Liver (tissue), 7 donors: ENCODE measurements at regions not wholly inside any gene's neighbourhood (a gene's known extent, or its start where the extent isn't known, plus 50 kb on each side); places are given as distances from the start of the nearest gene placed in this dataset.
"Not testable (repeated sequence)": the region's sequence is repeated elsewhere in the genome, so short reads cannot be mapped to it uniquely, and the experiment has no call there.

Experiments
- DNase-seq: peaks from one replicate; pipeline ENCODE4 v3.0.0-alpha.2; 2017; ENCODE audit warnings: low spot score
- H3K27ac ChIP-seq, 2 donors: one replicate each; pipeline ENCODE4 v1.7.0; 2013; ENCODE audit warnings: inconsistent platforms in 2 of 2, low read length in 2 of 2, control low read depth in 1 of 2, low read depth in 1 of 2, mild to moderate bottlenecking in 1 of 2
- H3K27me3 ChIP-seq, 4 donors: one replicate each; pipeline versions ENCODE4 v1.6.1 to v1.7.0; 2013; ENCODE audit warnings: low read length in 3 of 4, inconsistent platforms in 1 of 4, mild to moderate bottlenecking in 1 of 4, moderate library complexity in 1 of 4; ENCODE audit not compliant: control insufficient read depth in 4 of 4, insufficient read depth in 4 of 4
- H3K36me3 ChIP-seq, 4 donors: one replicate each; pipeline versions ENCODE4 v1.6.1 to v1.7.0; 2013; ENCODE audit warnings: low read length in 3 of 4, mild to moderate bottlenecking in 3 of 4, low read depth in 1 of 4, moderate library complexity in 1 of 4; ENCODE audit not compliant: control insufficient read depth in 4 of 4, insufficient read depth in 3 of 4
- H3K4me1 ChIP-seq, 4 donors: one replicate each; pipeline versions ENCODE4 v1.6.1 to v1.7.0; 2013; ENCODE audit warnings: low read length in 3 of 4, mild to moderate bottlenecking in 3 of 4, moderate library complexity in 1 of 4; ENCODE audit not compliant: control insufficient read depth in 4 of 4, insufficient read depth in 4 of 4
- H3K4me3 ChIP-seq, 3 donors: one replicate each; pipeline versions ENCODE4 v1.6.1 to v1.7.0; 2013; ENCODE audit warnings: low read length in 3 of 3, control low read depth in 1 of 3, low read depth in 1 of 3, mild to moderate bottlenecking in 1 of 3
- H3K9ac ChIP-seq, 2 donors: one replicate each; pipeline ENCODE4 v1.7.0; 2013; ENCODE audit warnings: low read length in 2 of 2, mild to moderate bottlenecking in 2 of 2, moderate library complexity in 2 of 2, control low read depth in 1 of 2, low read depth in 1 of 2
- H3K9me3 ChIP-seq, 4 donors: one replicate each; pipeline versions ENCODE4 v1.6.1 to v1.7.0; 2013; ENCODE audit warnings: low read length in 3 of 4; ENCODE audit not compliant: control insufficient read depth in 4 of 4
- YY1 ChIP-seq: IDR thresholded peaks from 2 replicates; pipeline ENCODE4 v1.6.1; 2016; ENCODE audit warnings: antibody characterized with exemption, mild to moderate bottlenecking
- WGBS: extraction: QIAGEN DNeasy Blood & Tissue Kit; methylation state at CpG from one replicate; pipeline ENCODE4 v1.1.7; 2013; 5-methylcytosine and 5-hydroxymethylcytosine counted together
- TF ChIP-seq, protein P1 (sequence below): IDR thresholded peaks from 2 replicates; pipeline ENCODE4 v1.6.1; 2016; ENCODE audit warnings: antibody characterized with exemption
- donor health status: healthy.
- donor health status: healthy.
- donor health status: healthy.
- donor health status: healthy.

DNA sequence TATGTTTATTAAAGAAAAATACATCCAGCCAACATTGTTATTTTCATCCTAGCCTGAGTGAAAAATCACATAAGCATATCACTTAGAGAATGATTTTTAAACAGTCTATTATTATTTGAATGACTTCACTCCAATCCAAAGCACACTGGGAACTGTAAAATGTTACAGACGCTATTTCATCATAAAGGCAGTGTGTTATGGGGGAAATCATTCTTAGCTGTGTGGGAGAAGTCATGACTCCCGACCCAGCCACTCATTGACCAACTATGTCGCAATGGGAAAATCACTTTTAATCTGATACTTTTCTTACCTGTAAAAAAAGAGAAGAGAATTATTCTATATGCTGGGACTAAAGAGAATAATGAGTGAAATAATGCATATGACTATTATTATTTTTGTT, 653.6 kb downstream of the TTLL7 start:
- 73% methylated on average over 3 of the region's 3 CpGs for WGBS
- not testable (repeated sequence) for H3K9me3 ChIP-seq

GRCh38 chr1:83343767-83344166, 655.2 kb downstream of the TTLL7 start:
- 92% methylated on average over 6 of the region's 6 CpGs for WGBS
- H3K4me3 ChIP-seq, DNase-seq, H3K9ac ChIP-seq, H3K36me3 ChIP-seq, H3K4me1 ChIP-seq, H3K27me3 ChIP-seq, H3K27ac ChIP-seq, H3K9me3 ChIP-seq: not testable (repeated sequence)

More for the DNA sequence above, 653.6 kb downstream of the TTLL7 start:
- not testable (repeated sequence) for H3K27me3 ChIP-seq, H3K27ac ChIP-seq, H3K4me3 ChIP-seq, H3K4me1 ChIP-seq, H3K36me3 ChIP-seq, H3K9ac ChIP-seq, DNase-seq

DNA sequence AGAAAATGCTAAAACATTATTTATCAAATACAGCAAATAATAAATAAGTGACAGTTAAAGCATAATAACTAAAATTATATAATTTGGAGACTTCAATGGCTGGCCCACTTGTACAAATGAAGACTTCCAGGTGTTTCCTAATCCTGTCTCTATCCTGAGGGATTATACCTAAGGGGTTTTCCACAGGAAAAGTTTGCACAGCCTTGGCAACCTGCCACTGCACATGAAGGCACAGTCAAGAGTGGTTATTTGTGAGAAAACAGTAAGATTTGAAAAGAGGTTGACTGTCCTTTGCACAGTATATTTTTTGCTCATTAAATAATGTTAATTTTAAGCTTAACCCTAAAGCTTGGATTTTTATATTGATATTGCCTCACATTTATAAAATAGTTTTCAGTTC, 655.9 kb downstream of the TTLL7 start:
- H3K27me3 ChIP-seq, DNase-seq: not testable (repeated sequence)

DNA sequence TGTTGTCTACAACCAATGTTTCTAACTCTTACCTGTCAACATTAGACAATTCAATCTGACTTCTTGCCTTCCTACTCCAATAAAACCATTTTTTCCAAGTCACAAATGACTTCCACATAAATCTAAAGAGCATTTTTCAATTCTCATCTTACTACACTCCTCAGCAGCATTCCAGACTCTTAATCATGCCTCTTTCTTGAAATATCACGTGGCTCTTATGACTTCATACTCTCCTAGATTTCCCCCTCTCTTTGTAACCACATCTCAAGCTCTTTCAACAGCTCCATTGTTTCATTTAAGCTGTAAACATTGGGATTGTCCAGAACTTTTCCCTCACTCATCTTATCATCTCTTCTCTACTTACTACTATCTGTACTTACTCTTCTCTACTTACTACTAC, 666.6 kb downstream of the TTLL7 start:
- H3K4me1 ChIP-seq, H3K9me3 ChIP-seq, DNase-seq, H3K27me3 ChIP-seq, H3K27ac ChIP-seq, H3K36me3 ChIP-seq, H3K4me3 ChIP-seq, H3K9ac ChIP-seq: not testable (repeated sequence)
- no CpG with 5 or more reads among the region's 1 CpG for WGBS

More for the DNA sequence above, 655.9 kb downstream of the TTLL7 start:
- not testable (repeated sequence) for H3K9ac ChIP-seq, H3K36me3 ChIP-seq, H3K9me3 ChIP-seq, H3K4me3 ChIP-seq, H3K27ac ChIP-seq, H3K4me1 ChIP-seq

DNA sequence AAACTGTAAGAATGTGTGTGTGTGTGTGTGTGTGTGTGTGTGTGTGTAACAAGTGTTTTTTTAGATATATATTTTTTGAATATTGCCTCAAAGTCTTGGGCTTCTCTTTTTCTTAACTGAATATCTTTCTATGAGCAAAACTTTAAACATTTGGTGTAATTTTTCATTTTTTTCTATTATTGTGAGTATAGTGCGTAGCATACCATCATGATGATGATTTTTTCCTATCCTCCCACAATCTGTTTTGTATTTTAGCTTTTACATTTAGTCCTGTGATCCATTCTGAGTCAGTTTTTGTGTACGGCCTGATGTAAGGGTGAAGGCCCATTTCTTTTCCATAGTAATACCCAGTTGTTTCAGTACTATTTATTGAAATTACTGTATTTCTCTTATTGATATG, 680.6 kb downstream of the TTLL7 start:
- no peak for TF ChIP-seq YY1
- TF ChIP-seq, protein P1, sequence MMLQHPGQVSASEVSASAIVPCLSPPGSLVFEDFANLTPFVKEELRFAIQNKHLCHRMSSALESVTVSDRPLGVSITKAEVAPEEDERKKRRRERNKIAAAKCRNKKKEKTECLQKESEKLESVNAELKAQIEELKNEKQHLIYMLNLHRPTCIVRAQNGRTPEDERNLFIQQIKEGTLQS: no peak

GRCh38 chr1:83315446-83315845, 683.5 kb downstream of the TTLL7 start:
- H3K27me3 ChIP-seq, DNase-seq, H3K9me3 ChIP-seq, H3K36me3 ChIP-seq, H3K9ac ChIP-seq, H3K4me1 ChIP-seq, H3K4me3 ChIP-seq, H3K27ac ChIP-seq: not testable (repeated sequence)
- 55% methylated on average over 1 of the region's 1 CpG for WGBS

More for the DNA sequence above, 680.6 kb downstream of the TTLL7 start:
- no peaks in the 10 kb centered on the region for H3K27me3 ChIP-seq
- WGBS: 97% methylated on average over 2 of the region's 2 CpGs
- H3K27ac ChIP-seq: no peak overlapping the region
- H3K4me3 ChIP-seq: no peak overlapping the region
- no peaks in the 10 kb centered on the region for H3K36me3 ChIP-seq
- no peaks in the 10 kb centered on the region for H3K9me3 ChIP-seq
- no peak overlapping the region for H3K9ac ChIP-seq
- no peaks in the 10 kb centered on the region for H3K4me1 ChIP-seq
- DNase-seq: no peak

- not testable (repeated sequence) for H3K9me3 ChIP-seq, H3K9ac ChIP-seq, H3K4me3 ChIP-seq, H3K27me3 ChIP-seq, H3K27ac ChIP-seq, DNase-seq, H3K36me3 ChIP-seq, H3K4me1 ChIP-seq
- 95% methylated on average over 1 of the region's 1 CpG for WGBS
Observed at GRCh38 chr1:83310161-83310560, 688.8 kb downstream of the TTLL7 start.
